Esophagus mucosa (tissue), 1 donor: ENCODE measurements at regions not wholly inside any gene's neighbourhood (a gene's known extent, or its start where the extent isn't known, plus 50 kb on each side); places are given as distances from the start of the nearest gene placed in this dataset.
A peak's percentile ranks its signal among the peaks of the same experiment; 100 is the strongest.

Source experiments
- ATAC-seq: fragments of 200-7000 bp; cut with Tn5 transposase; one replicate; pipeline ENCODE4 v1.9.1; 2020
- donor health status: DM: yes; HTN: yes; CAD: no.

GRCh38 chr9:79975621-79976256 is 404.0 kb downstream of the TLE4 start:
- no peak for ATAC-seq

- ATAC-seq = peak; percentile 62
These were observed 403.1 kb downstream of the TLE4 start for GRCh38 chr9:79974806-79975422.

GRCh38 chr9:79973627-79974026 is 401.9 kb downstream of the TLE4 start:
- no peak for ATAC-seq

GRCh38 chr9:79970146-79970425 is 398.3 kb downstream of the TLE4 start:
- ATAC-seq = no peak

GRCh38 chr9:79969393-79970145 is 397.8 kb downstream of the TLE4 start:
- no peak for ATAC-seq

- ATAC-seq = no peak
These were observed 396.8 kb downstream of the TLE4 start for GRCh38 chr9:79968533-79968932.

- ATAC-seq = no peak
These were observed 391.1 kb downstream of the TLE4 start for GRCh38 chr9:79962836-79963235.

- no peak for ATAC-seq
These were observed 390.4 kb downstream of the TLE4 start for GRCh38 chr9:79962150-79962549.

- no peak for ATAC-seq
These were observed 383.5 kb downstream of the TLE4 start for GRCh38 chr9:79955300-79955699.

- ATAC-seq = no peak
These were observed 382.1 kb downstream of the TLE4 start for GRCh38 chr9:79953908-79954307.

GRCh38 chr9:79952401-79952800 is 380.6 kb downstream of the TLE4 start:
- ATAC-seq = no peak

- ATAC-seq = no peak
These were observed 374.9 kb downstream of the TLE4 start for GRCh38 chr9:79946712-79947111.

- no peak for ATAC-seq
These were observed 373.7 kb downstream of the TLE4 start for GRCh38 chr9:79945495-79945894.

- ATAC-seq = no peak
These were observed 373.3 kb downstream of the TLE4 start for GRCh38 chr9:79945016-79945415.

- no peak for ATAC-seq
These were observed 369.2 kb downstream of the TLE4 start for GRCh38 chr9:79940919-79941318.

- no peak for ATAC-seq
These were observed 368.1 kb downstream of the TLE4 start for GRCh38 chr9:79939819-79940218.

- ATAC-seq = no peak
These were observed 364.6 kb downstream of the TLE4 start for GRCh38 chr9:79936336-79936735.

GRCh38 chr9:79929285-79929684 is 357.5 kb downstream of the TLE4 start:
- ATAC-seq = no peak

- ATAC-seq = no peak
These were observed 357.0 kb downstream of the TLE4 start for GRCh38 chr9:79928661-79929223.

GRCh38 chr9:79925326-79925725 is 353.6 kb downstream of the TLE4 start:
- no peak for ATAC-seq

- ATAC-seq = no peak
These were observed 353.1 kb downstream of the TLE4 start for GRCh38 chr9:79924836-79925235.

- no peak for ATAC-seq
These were observed 345.7 kb downstream of the TLE4 start for GRCh38 chr9:79917421-79917820.

GRCh38 chr9:79913867-79914266 is 342.1 kb downstream of the TLE4 start:
- no peak for ATAC-seq
